Nephron (organoid): ENCODE measurements at regions not wholly inside any gene's neighbourhood (a gene's known extent, or its start where the extent isn't known, plus 50 kb on each side); places are given as distances from the start of the nearest gene placed in this dataset.

Experiments
- H3K27ac Mint-ChIP-seq, 3 experiments: 2 replicates each; pipeline ENCODE4 v1.8.0; 2020; ENCODE audit warnings: mixed read lengths in 3 of 3, mild to moderate bottlenecking in 2 of 3, moderate library complexity in 1 of 3
- H3K27me3 Mint-ChIP-seq: 2 replicates; pipeline ENCODE4 v1.8.0; 2021; ENCODE audit warnings: low read depth, mild to moderate bottlenecking, moderate library complexity, mixed read lengths
- H3K36me3 Mint-ChIP-seq: 2 replicates; pipeline ENCODE4 v1.8.0; 2020; ENCODE audit warnings: low read depth, mixed read lengths
- H3K4me1 Mint-ChIP-seq: 2 replicates; pipeline ENCODE4 v1.8.0; 2020; ENCODE audit warnings: mixed read lengths
- H3K4me3 Mint-ChIP-seq, 3 experiments: 2 replicates each; pipeline ENCODE4 v1.8.0; 2020; ENCODE audit warnings: mild to moderate bottlenecking in 3 of 3, mixed read lengths in 3 of 3, moderate library complexity in 2 of 3
- H3K9me3 Mint-ChIP-seq: 2 replicates; pipeline ENCODE4 v1.8.0; 2020; ENCODE audit warnings: mixed read lengths
- CTCF ChIP-seq, 3 experiments: fragments of 200-600 bp; sonication (generic); IDR thresholded peaks; one replicate each; pipeline ENCODE4 v1.5.0; 2021; ENCODE audit warnings: antibody characterized with exemption in 3 of 3; ENCODE audit not compliant: unreplicated experiment in 3 of 3

GRCh38 chr10:4201866-4202825 lies 417.1 kb upstream of the KLF6 start:
- peaks cover 7% of the 10 kb centered on the region for H3K27me3 Mint-ChIP-seq
- H3K9me3 Mint-ChIP-seq: no peaks in the 10 kb centered on the region
- H3K36me3 Mint-ChIP-seq: no peaks in the 10 kb centered on the region
- H3K4me1 Mint-ChIP-seq: peaks cover 47% of the 10 kb centered on the region
- H3K27ac Mint-ChIP-seq: peak overlapping the region in 2 of 3 experiments; percentile 20 to 28
- no peak overlapping the region for H3K4me3 Mint-ChIP-seq
- TF ChIP-seq CTCF (IDR thresholded peaks at IDR 0.05; ENCODE audit: unreplicated experiment in 3 of 3): no peak

GRCh38 chr10:4199196-4199595 lies 414.2 kb upstream of the KLF6 start:
- no peaks in the 10 kb centered on the region for H3K9me3 Mint-ChIP-seq

GRCh38 chr10:4198216-4198615 lies 413.2 kb upstream of the KLF6 start:
- Mint-ChIP-seq H3K27ac (no peak overlapping the region), H3K27me3 (peaks cover 7% of the 10 kb centered on the region), H3K4me3 (peak overlapping the region in 1 of 3 experiments; percentile 4), H3K4me1 (peaks cover 41% of the 10 kb centered on the region), H3K9me3 (no peaks in the 10 kb centered on the region), H3K36me3 (no peaks in the 10 kb centered on the region)
- TF ChIP-seq CTCF (IDR thresholded peaks at IDR 0.05; ENCODE audit: unreplicated experiment in 3 of 3): no peak

More at GRCh38 chr10:4199196-4199595, 414.2 kb upstream of the KLF6 start:
- Mint-ChIP-seq H3K27me3 (peaks cover 7% of the 10 kb centered on the region), H3K27ac (no peak overlapping the region), H3K36me3 (no peaks in the 10 kb centered on the region), H3K4me3 (no peak overlapping the region), H3K4me1 (peaks cover 46% of the 10 kb centered on the region)
- no peak for TF ChIP-seq CTCF (IDR thresholded peaks at IDR 0.05; ENCODE audit: unreplicated experiment in 3 of 3)

GRCh38 chr10:4197676-4198075 lies 412.7 kb upstream of the KLF6 start:
- H3K4me3 Mint-ChIP-seq: no peak overlapping the region
- peaks cover 36% of the 10 kb centered on the region for H3K4me1 Mint-ChIP-seq
- H3K9me3 Mint-ChIP-seq: no peaks in the 10 kb centered on the region
- H3K27me3 Mint-ChIP-seq: peaks cover 7% of the 10 kb centered on the region
- H3K36me3 Mint-ChIP-seq: no peaks in the 10 kb centered on the region
- no peak for TF ChIP-seq CTCF (IDR thresholded peaks at IDR 0.05; ENCODE audit: unreplicated experiment in 3 of 3)
- H3K27ac Mint-ChIP-seq: no peak overlapping the region

GRCh38 chr10:4196771-4197390 lies 411.9 kb upstream of the KLF6 start:
- Mint-ChIP-seq H3K9me3 (no peaks in the 10 kb centered on the region), H3K27me3 (peaks cover 7% of the 10 kb centered on the region), H3K4me3 (no peak overlapping the region), H3K4me1 (peaks cover 29% of the 10 kb centered on the region), H3K27ac (peak overlapping the region; percentile 4 to 56 (median 45)), H3K36me3 (no peaks in the 10 kb centered on the region)
- no peak for TF ChIP-seq CTCF (IDR thresholded peaks at IDR 0.05; ENCODE audit: unreplicated experiment in 3 of 3)
